Mucosa of rectum (tissue), 2 donors: ENCODE measurements at regions not wholly inside any gene's neighbourhood (a gene's known extent, or its start where the extent isn't known, plus 50 kb on each side); places are given as distances from the start of the nearest gene placed in this dataset.

Source experiments
- H3K27ac ChIP-seq, 2 donors: one replicate each; pipeline ENCODE4 v1.7.0; 2013; ENCODE audit warnings: inconsistent platforms in 2 of 2, low read depth in 2 of 2, low read length in 2 of 2
- H3K27me3 ChIP-seq, 2 donors: one replicate each; pipeline ENCODE4 v1.7.0; 2013; ENCODE audit warnings: low read length in 2 of 2; ENCODE audit not compliant: control insufficient read depth in 2 of 2, insufficient read depth in 2 of 2
- H3K36me3 ChIP-seq, 2 donors: one replicate each; pipeline ENCODE4 v1.7.0; 2013; ENCODE audit warnings: low read length in 2 of 2; ENCODE audit not compliant: control insufficient read depth in 2 of 2, insufficient read depth in 2 of 2
- H3K4me1 ChIP-seq, 2 donors: one replicate each; pipeline ENCODE4 v1.7.0; 2013; ENCODE audit warnings: low read length in 2 of 2, mild to moderate bottlenecking in 1 of 2; ENCODE audit not compliant: control insufficient read depth in 2 of 2, insufficient read depth in 2 of 2
- H3K4me3 ChIP-seq, 2 donors: one replicate each; pipeline ENCODE4 v1.7.0; 2013; ENCODE audit warnings: low read length in 2 of 2
- H3K9ac ChIP-seq, 2 donors: one replicate each; pipeline ENCODE4 v1.7.0; 2013; ENCODE audit warnings: low read length in 2 of 2, low read depth in 1 of 2, mild to moderate bottlenecking in 1 of 2
- H3K9me3 ChIP-seq, 2 donors: one replicate each; pipeline ENCODE4 v1.7.0; 2013; ENCODE audit warnings: low read length in 2 of 2; ENCODE audit not compliant: control insufficient read depth in 2 of 2
- donor health status: healthy.
- donor health status: Normal muscosa, but diverticular disease.

DNA sequence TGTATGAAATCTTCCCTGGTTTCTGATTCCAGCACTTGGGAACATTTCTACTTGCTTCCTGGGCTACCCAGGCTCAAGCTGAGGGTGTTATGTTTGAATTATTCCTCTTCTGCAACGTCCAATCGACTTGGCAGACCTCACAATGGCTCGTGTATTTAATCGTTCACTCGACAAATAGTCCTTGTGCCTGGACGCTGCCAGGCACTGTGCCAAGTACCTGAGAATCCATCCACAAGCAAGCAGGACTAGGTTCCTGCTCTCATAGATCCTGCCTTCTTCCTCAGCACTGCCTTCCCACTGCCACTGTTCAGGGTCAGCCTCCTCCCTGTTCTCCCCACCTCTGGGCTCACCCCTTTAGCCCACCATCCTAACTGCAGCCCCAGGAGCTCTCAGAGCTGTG lies 113.3 kb downstream of the EFNB1 start:
- Histone ChIP-seq H3K36me3 (no peaks in the 10 kb centered on the region), H3K4me1 (no peaks in the 10 kb centered on the region), H3K9ac (no peak overlapping the region), H3K27me3 (peaks cover 0 to 7% of the 10 kb centered on the region in 2 donors), H3K9me3 (no peaks in the 10 kb centered on the region), H3K27ac (no peak overlapping the region), H3K4me3 (no peak overlapping the region)

DNA sequence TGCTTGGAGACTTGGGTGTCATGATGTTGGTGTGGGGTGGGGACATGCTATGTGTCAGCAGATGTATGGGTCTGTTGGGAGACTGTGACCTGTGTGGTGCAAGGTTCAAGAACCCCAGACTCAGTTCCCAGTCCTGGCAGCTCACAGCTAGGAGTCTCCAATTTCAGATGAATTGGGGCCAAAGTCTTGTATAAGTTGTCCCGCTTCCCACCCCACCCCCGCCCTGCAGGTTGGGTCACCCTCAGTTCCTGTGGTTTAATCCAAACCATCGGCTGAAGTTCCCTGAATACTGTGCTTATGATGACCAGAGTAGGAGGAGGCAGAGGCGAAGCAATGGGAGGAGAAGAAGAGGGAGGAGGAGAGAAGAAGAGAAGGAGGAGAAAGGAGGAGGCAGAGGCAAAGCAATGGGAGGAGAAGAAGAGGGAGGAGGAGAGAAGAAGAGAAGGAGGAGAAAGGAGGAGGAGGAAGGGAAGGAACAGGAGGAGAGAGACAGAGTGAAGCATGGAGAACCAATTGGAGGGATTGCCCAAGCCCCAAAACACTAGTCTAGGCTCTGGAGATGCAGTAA lies 112.6 kb downstream of the EFNB1 start:
- Histone ChIP-seq H3K27ac (no peak overlapping the region), H3K4me1 (no peaks in the 10 kb centered on the region), H3K27me3 (peaks cover 0 to 5% of the 10 kb centered on the region in 2 donors), H3K4me3 (no peak overlapping the region), H3K36me3 (no peaks in the 10 kb centered on the region), H3K9me3 (no peaks in the 10 kb centered on the region), H3K9ac (no peak overlapping the region)

DNA sequence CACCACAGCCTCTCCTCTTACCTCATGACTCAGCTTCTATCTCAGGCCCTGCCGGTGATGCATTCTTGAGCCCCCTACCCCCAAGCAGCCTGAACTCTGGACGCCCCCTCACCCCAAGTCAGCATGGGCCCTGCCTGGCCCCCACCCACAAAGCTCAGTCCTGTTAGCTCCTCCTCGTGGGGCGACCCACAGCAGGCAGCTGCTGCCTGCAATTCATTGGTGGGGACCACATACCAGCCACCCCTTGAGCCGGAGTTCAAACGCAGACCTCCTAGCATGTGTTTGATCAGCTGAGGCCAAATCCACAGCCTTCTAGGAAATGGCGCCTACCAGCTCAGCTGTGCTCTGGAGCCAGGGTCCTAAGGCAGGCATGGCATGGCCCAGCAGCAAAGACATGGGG lies 111.8 kb downstream of the EFNB1 start:
- Histone ChIP-seq H3K9me3 (no peaks in the 10 kb centered on the region), H3K4me1 (no peaks in the 10 kb centered on the region)

DNA sequence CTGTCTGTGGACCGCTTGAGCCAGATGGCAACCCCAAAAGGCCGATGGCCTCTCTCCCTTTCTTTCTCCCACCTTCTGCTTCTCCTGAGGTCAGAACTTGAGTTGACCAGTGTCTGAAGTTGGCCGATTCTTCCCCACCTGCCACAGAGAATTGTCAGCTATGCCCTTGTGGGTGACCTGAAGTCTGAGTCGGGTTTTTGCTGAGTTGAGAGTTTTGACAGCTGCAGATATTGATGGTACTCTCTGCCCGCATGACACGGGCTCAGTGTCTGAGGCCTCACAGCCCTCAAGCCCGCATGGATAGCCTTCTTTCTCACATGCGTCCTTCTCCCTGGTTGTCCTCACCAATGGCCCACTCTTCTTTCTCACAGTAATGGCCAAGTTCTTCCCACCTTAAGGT lies 111.0 kb downstream of the EFNB1 start:
- Histone ChIP-seq H3K9ac (no peak overlapping the region), H3K9me3 (no peaks in the 10 kb centered on the region), H3K27me3 (peaks cover 0 to 3% of the 10 kb centered on the region in 2 donors), H3K4me3 (no peak overlapping the region), H3K27ac (no peak overlapping the region), H3K4me1 (no peaks in the 10 kb centered on the region), H3K36me3 (no peaks in the 10 kb centered on the region)

More for the DNA sequence above, 111.8 kb downstream of the EFNB1 start:
- Histone ChIP-seq H3K27ac (no peak overlapping the region), H3K4me3 (no peak overlapping the region), H3K9ac (no peak overlapping the region), H3K36me3 (no peaks in the 10 kb centered on the region), H3K27me3 (peaks cover 0 to 5% of the 10 kb centered on the region in 2 donors)

DNA sequence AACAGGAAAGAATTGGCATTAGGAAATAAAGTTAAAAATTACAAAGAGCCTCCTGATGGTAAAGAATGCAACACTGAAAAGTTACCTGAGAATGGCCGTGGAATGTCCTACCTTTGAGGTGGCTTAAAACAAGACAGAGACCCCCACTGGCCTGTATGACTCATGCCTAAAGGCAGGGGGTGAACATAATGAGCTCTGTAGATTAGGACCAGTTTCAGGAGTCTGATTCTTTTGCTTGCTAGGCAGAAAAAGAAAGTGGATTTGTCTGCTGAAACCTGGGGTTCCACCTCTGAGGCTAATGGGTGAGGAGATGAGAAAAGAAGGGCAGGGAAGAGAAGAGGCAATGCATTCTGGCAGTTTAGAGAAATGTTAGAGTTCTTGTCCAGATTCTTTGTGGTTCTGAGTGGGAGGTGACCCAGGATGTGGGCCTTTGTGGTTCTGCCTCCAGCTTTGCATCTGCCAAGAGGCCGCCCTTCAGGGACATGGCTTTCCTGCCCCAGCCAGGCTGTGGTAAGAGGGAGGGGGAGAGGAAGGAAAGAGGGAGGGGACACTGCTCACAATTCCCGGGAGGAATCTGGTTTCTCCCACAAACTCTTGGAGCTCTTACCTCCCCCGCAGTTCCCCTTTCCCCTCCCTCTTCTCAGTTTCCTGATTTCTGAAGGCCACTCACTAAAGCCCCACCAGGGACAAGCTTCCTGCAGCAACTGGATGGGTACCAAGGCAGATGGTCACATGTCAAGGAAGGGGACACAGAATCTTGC lies 109.6 kb downstream of the EFNB1 start:
- Histone ChIP-seq H3K4me3 (no peak overlapping the region), H3K9me3 (no peaks in the 10 kb centered on the region), H3K27me3 (peaks cover 0 to 3% of the 10 kb centered on the region in 2 donors), H3K4me1 (no peaks in the 10 kb centered on the region), H3K36me3 (no peaks in the 10 kb centered on the region), H3K9ac (no peak overlapping the region), H3K27ac (peak overlapping the region in 1 of 2 donors; percentile 6)

DNA sequence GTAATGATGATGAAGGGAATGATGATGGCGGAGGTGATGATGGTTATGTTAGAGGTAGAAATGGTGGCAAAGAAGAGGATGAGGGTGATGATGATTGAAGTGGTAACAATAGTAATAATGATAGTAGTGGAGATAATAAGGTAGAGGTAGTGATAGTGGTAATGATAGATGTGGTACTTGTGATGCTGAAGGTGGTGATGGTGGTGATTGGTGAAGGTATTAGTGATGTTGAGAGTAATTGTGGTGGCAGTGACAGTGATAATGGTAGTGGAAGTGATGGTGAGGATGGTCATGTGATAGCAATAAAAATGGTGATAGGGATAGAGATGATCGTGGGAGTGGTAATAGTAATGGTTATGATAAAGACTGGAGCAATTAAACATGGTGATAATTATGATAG lies 108.8 kb downstream of the EFNB1 start:
- Histone ChIP-seq H3K27ac (no peak overlapping the region), H3K4me1 (no peaks in the 10 kb centered on the region), H3K9me3 (no peaks in the 10 kb centered on the region), H3K36me3 (no peaks in the 10 kb centered on the region), H3K4me3 (no peak overlapping the region), H3K27me3 (peaks cover 0 to 3% of the 10 kb centered on the region in 2 donors), H3K9ac (no peak overlapping the region)

DNA sequence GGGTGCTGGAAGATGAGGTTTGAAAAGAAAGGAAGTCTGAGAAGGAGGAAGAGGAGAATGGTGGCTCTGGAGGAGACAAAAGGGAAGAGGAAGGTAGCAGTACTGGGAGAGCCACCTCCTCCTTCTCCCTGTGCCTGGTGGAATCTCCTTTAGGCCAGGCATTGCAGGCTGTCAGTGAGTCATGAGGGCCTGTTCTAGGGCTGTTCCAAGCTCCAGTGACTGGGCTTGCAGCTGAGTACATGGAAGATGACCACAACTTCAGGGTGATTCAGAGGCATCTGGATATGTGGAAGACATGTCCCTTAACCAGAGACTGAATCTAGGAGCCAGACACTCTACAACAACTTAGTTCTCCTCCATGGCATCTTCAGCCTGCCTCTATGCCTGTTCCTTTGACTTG lies 107.8 kb downstream of the EFNB1 start:
- H3K27ac ChIP-seq: no peak overlapping the region

DNA sequence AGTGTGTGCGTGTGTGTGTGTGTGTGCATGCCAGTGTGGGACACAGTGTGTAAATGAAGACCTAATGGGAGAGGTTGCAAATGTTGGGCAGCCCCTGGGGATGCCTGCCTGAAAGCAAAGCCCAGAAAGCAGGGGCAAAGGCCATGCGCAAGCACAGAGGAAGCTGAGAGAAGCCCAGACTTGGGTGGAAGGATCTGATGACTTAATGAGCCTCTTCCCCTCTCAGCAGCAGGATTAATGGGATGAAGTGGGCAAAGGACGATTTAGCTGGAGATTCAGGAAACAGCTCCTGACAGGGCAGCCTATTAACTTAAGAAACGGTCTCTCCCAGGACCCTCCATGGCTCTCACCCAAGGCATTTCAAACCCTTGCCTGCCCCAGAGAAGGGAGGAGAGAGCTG lies 107.3 kb downstream of the EFNB1 start:
- Histone ChIP-seq H3K27ac (no peak overlapping the region), H3K36me3 (no peaks in the 10 kb centered on the region), H3K4me1 (no peaks in the 10 kb centered on the region), H3K9me3 (no peaks in the 10 kb centered on the region), H3K9ac (no peak overlapping the region), H3K4me3 (no peak overlapping the region), H3K27me3 (peaks cover 0 to 5% of the 10 kb centered on the region in 2 donors)

More for the DNA sequence above, 107.8 kb downstream of the EFNB1 start:
- Histone ChIP-seq H3K27me3 (peaks cover 0 to 3% of the 10 kb centered on the region in 2 donors), H3K9ac (no peak overlapping the region), H3K4me3 (no peak overlapping the region), H3K36me3 (no peaks in the 10 kb centered on the region), H3K4me1 (no peaks in the 10 kb centered on the region), H3K9me3 (no peaks in the 10 kb centered on the region)

DNA sequence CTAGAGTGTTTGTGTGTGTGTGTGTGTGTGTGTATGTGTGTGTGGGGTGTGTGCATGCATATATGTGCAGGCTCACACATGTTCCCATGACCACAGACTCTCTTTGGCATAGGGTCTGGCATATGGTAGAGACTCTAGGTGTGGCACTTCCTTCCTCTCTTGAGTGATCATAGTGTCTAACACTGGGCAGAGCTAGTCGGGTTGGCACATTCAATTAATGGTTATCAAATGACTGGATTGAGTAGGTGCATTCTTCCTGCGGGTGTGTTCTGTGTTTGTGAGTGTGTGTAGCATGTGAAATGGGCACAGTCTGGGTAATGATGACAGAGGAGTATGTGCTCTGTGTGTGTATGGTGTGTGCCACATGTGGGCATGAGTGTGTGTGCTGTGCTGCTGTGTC lies 106.5 kb downstream of the EFNB1 start:
- Histone ChIP-seq H3K9me3 (no peaks in the 10 kb centered on the region), H3K4me1 (no peaks in the 10 kb centered on the region), H3K27ac (no peak overlapping the region)

DNA sequence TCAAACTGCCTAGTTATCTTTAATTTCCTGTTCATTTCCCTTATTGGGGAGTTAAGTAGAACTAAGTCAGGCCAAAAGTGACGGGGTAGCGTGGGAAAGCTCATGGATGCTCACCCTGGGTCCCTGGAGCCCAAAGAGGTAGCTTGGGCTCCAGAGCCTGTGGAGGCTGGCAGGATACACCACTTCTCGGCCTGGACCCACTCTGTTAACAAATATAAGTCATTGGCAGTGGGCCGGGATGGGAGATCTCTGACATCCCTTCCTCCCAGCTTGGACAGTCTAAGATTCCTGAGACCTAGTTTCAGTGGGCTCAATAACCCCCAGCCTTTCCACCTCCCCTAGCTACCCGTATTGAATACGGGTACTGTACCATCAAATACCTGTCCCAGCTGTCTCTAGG lies 106.1 kb downstream of the EFNB1 start:
- no peak overlapping the region for H3K4me3 ChIP-seq
- H3K4me1 ChIP-seq: no peaks in the 10 kb centered on the region
- no peaks in the 10 kb centered on the region for H3K36me3 ChIP-seq
- H3K27ac ChIP-seq: no peak overlapping the region
- H3K9me3 ChIP-seq: no peaks in the 10 kb centered on the region
- peaks cover 0 to 5% of the 10 kb centered on the region in 2 donors for H3K27me3 ChIP-seq
- no peak overlapping the region for H3K9ac ChIP-seq

More for the DNA sequence above, 106.5 kb downstream of the EFNB1 start:
- H3K9ac ChIP-seq: no peak overlapping the region
- H3K36me3 ChIP-seq: no peaks in the 10 kb centered on the region
- no peak overlapping the region for H3K4me3 ChIP-seq
- peaks cover 0 to 5% of the 10 kb centered on the region in 2 donors for H3K27me3 ChIP-seq
